HG02571 (cell line): ENCODE measurements at regions not wholly inside any gene's neighbourhood (a gene's known extent, or its start where the extent isn't known, plus 50 kb on each side); places are given as distances from the start of the nearest gene placed in this dataset.

Source experiments
- ATAC-seq: cut with Tn5 transposase; IDR thresholded peaks from one replicate; pipeline ENCODE4 v1.9.1; 2021; ENCODE audit warnings: mild to moderate bottlenecking, moderate library complexity; ENCODE audit not compliant: unreplicated experiment

GRCh38 chr3:182732232-182733015, 60.9 kb upstream of the ATP11B start:
- no peak for ATAC-seq

- ATAC-seq = no peak
Observed at GRCh38 chr3:182735672-182736071, 57.6 kb upstream of the ATP11B start.

GRCh38 chr3:182737825-182738224, 55.5 kb upstream of the ATP11B start:
- no peak for ATAC-seq

GRCh38 chr3:182738583-182739411, 54.5 kb upstream of the ATP11B start:
- no peak for ATAC-seq

GRCh38 chr3:182739619-182740018, 53.7 kb upstream of the ATP11B start:
- ATAC-seq = no peak

- ATAC-seq = no peak
Observed at GRCh38 chr3:182740710-182741109, 52.6 kb upstream of the ATP11B start.

GRCh38 chr3:182741214-182741613, 52.1 kb upstream of the ATP11B start:
- no peak for ATAC-seq
